H9 (cell line): ENCODE measurements at regions not wholly inside any gene's neighbourhood (a gene's known extent, or its start where the extent isn't known, plus 50 kb on each side); places are given as distances from the start of the nearest gene placed in this dataset. TPM values are rescaled to one million over a fixed set of nuclear protein-coding genes. Genes with fewer than 3 reads are reported as not detected.

Experiments used
- microRNA-seq: library from miRNA; unstranded; fragments of <30 nt; microRNA quantifications from one replicate; pipeline ENCODE4, GENCODE V29; 2020; ENCODE audit warnings: borderline microRNAs expressed

Small RNAs in the stretch of these regions (microRNA-seq; reads per million reads assigned to microRNA genes)
- not detected for gene MIR3156-1
